GM19372 (cell line): ENCODE measurements at regions not wholly inside any gene's neighbourhood (a gene's known extent, or its start where the extent isn't known, plus 50 kb on each side); places are given as distances from the start of the nearest gene placed in this dataset.

Source experiments
- ATAC-seq: cut with Tn5 transposase; IDR thresholded peaks from one replicate; pipeline ENCODE4 v1.9.1; 2021; ENCODE audit warnings: mild to moderate bottlenecking, low read depth, moderate library complexity; ENCODE audit not compliant: unreplicated experiment

GRCh38 chr15:81506071-81506470 is 132.1 kb upstream of the TMC3 start:
- no peak for ATAC-seq

GRCh38 chr15:81504170-81504905 is 130.3 kb upstream of the TMC3 start:
- no peak for ATAC-seq

- no peak for ATAC-seq
Observed at GRCh38 chr15:81502439-81502838, 128.4 kb upstream of the TMC3 start.

GRCh38 chr15:81500081-81500480 is 126.1 kb upstream of the TMC3 start:
- no peak for ATAC-seq

- no peak for ATAC-seq
Observed at GRCh38 chr15:81498294-81498693, 124.3 kb upstream of the TMC3 start.

GRCh38 chr15:81497238-81497637 is 123.2 kb upstream of the TMC3 start:
- no peak for ATAC-seq

GRCh38 chr15:81495780-81496467 is 121.9 kb upstream of the TMC3 start:
- ATAC-seq, result no peak

GRCh38 chr15:81492969-81493645 is 119.1 kb upstream of the TMC3 start:
- no peak for ATAC-seq

GRCh38 chr15:81492331-81492968 is 118.4 kb upstream of the TMC3 start:
- ATAC-seq, result no peak

GRCh38 chr15:81491414-81492096 is 117.5 kb upstream of the TMC3 start:
- ATAC-seq, result no peak

- no peak for ATAC-seq
Observed at GRCh38 chr15:81485806-81486205, 111.8 kb upstream of the TMC3 start.

GRCh38 chr15:81484086-81484955 is 110.3 kb upstream of the TMC3 start:
- no peak for ATAC-seq

- ATAC-seq, result no peak
Observed at GRCh38 chr15:81483496-81483895, 109.5 kb upstream of the TMC3 start.

GRCh38 chr15:81481346-81481745 is 107.3 kb upstream of the TMC3 start:
- ATAC-seq, result no peak

GRCh38 chr15:81480645-81481053 is 106.6 kb upstream of the TMC3 start:
- no peak for ATAC-seq

- no peak for ATAC-seq
Observed at GRCh38 chr15:81478354-81478753, 104.3 kb upstream of the TMC3 start.

- ATAC-seq, result no peak
Observed at GRCh38 chr15:81475926-81476325, 101.9 kb upstream of the TMC3 start.

GRCh38 chr15:81475471-81475870 is 101.5 kb upstream of the TMC3 start:
- ATAC-seq, result no peak

GRCh38 chr15:81473946-81474345 is 99.9 kb upstream of the TMC3 start:
- no peak for ATAC-seq

GRCh38 chr15:81473177-81473576 is 99.2 kb upstream of the TMC3 start:
- no peak for ATAC-seq
